ENCODE measurements at regions not wholly inside any gene's neighbourhood (a gene's known extent, or its start where the extent isn't known, plus 50 kb on each side); places are given as distances from the start of the nearest gene placed in this dataset.
A peak's percentile ranks its signal among the peaks of the same experiment; 100 is the strongest.

DNA sequence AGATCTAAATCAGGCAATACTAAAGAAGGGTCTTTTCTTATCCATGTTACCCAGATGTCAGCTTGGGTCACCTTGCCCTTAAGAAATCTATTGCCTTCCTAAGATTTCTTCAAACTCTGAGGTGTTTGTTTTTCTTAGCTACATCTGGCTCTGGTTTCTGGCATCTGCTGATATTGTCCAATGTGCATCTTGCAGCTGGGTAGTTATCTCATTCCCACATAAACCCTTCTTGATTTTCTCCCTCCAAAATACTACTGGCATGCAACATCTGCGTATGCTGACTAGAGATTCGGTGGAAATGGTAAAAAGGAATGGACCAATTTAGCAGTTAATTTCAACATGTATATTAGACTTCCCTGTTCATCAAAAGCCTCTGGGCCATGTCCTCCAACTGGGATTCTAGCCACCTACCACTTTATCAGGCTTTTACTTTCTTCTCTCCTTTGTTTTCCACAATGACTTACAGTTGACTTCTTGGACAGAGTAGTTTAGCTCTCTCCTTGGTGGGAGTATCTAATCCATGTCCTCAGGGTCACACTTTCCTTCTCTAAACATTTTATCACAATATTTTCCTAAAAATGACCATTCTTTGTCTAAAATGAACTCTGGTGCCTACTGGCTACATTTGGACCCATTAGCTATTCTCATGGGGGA is 324.8 kb upstream of the FAR2 start:
- DNase-seq (ENCODE audit: low spot score): no peak

DNA sequence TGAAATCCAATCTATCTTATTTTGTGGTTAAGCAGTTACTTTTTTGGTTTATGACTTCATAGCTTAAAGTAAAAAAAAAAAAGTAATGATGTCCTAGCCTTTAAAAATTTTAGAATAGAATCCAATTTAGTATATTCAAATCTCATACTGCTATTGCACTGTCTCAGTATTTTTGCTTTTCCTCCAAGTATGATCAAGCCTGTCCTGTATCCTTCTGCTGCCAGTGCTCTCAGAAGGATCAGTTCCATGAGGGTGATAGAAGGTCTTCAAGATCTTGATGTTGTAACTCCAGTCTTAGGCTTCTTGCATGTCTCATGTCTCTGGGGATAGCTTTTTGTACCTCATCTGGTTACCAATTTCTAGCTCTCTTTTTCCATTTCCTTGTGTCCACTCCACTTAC is 324.2 kb upstream of the FAR2 start:
- no peak for DNase-seq (ENCODE audit: low spot score)

DNA sequence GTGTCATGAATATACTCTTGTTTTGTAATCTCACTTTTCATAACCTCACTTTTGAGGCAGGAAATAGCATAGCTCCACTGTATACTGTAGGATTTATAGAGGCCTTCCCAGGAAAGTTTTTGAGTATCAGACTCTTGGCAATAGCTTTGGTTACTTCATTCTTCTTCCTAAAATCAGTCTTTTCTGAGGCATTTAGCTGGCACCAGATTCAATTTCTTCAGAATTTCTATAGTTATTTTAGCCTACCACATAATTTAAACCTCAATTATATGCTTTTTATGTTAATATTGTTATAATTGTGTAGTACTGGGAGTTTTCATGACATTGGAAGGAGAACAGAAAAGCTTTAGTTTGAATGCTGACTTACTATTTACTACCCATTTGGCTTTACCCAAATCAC is 322.3 kb upstream of the FAR2 start:
- DNase-seq (ENCODE audit: low spot score): no peak

DNA sequence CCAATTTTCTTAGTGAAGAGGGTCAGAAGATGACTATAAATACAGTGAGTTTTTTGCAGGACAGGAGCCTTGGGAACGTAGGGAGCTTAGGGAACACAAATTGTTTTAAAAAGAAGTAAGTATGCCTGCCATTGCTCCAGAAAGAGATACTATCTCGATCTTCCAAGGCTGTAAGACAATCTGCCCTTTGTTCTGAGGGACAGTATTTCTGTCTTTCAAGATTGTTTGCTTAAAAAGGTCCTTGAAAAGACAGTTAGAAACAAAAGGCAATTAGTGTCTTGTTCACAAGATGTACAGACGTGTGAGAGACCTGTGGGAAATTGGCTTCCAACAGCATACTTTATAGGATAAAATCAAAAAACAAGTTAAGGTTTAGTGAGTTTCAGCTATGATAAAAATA is 321.2 kb upstream of the FAR2 start:
- DNase-seq (ENCODE audit: low spot score): no peak

DNA sequence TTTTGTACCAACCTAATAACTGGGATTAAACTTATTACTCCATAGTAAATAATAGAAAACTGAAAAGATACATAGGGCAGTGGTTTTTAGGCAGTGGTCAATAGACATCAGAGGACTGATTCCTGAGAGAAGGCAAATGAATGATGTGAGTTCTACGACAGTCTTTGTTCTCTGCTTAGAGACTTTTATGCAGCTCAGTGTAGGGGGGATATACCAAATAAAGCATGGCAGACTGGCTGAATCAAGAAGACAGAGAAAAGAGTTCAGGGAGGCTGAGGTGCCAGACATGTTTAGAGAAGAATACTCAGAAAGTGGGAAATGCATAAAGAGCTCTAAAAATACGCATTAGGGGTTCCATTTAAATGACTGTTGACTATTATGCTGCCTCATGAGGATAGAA is 320.8 kb upstream of the FAR2 start:
- DNase-seq (ENCODE audit: low spot score): no peak

DNA sequence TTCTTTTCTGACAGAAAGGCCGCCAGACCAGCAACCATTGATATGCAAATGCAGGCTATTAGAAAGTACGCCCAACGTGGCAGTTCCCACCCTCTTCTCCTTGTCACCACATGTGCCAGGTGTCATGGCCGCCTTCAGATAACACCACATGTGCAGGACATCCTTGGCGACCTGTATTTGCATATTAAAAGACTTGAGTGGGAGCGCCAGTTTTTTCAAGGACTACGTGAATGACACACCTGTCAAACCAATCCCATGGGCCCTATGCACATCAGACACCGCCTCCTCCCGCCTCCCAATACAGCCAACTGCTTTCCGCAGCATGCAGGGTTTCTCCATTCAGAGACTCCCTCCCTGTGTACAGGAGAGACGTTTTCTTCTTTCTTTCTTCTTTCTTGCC is 318.6 kb upstream of the FAR2 start:
- no peak for DNase-seq (ENCODE audit: low spot score)

DNA sequence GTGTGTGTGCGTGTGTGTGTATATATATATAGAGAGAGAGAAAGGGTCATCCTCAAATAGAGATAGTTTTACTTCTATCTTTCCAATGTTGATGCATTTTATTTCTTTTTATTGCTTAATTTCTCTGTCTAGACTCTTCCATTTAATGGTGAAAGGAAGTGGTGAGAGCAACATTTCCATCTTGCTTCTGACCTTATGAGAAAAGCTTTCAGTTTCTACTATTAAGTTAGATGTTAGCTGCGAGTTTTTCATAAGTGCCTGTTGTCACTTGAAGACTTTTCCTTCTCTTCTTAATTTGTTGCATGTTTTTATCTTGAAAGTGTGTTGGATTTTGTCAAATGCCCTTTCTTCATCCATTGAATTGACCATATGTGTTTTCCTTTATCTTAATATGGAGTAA is 304.4 kb upstream of the FAR2 start:
- no peak for DNase-seq (ENCODE audit: low spot score)

DNA sequence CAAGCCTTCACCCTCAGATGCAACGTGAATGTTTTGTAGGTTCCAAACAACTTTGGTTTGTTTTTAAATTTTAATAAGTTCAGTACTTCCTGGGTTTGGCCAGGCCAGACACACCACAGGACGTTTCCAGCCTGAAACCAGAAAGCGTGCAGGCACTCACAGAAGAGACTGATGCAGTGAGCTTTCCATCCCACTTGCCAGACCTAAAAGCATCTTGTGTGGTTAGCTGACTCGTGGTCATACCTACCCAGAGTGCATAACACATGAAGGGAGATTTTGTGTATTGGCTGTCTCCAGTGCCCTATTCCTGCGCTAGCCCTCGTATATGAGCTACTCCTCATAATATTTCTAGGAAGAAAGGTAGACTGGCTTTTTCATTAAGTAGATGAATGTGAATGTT is 297.3 kb upstream of the FAR2 start:
- no peak for DNase-seq (ENCODE audit: low spot score)

DNA sequence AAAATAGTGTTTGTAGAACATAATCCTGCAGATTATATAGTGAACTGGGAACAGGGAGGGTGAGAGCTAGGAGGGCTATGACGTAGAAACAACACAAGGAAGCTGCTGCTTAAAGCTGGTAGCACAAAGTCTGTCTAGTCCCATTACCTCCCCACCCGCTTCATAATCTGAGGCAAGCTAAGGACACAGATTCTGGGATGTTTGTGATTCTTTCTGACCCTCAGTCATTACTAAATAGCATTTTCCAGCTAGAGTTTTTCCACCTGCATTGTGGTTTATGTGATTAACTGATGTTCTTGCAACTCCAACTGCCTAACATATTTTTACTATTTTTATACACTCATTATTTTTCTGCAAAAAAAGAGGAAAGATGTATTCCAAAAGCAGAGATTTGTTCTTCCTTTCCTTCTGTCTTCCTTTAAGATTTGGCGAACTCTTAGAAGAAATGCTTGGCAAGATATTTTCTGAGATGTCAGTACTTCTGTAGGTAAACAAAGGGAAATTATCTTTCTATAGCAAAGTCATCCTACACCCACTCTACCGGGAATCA is 293.2 kb upstream of the FAR2 start:
- DNase-seq (ENCODE audit: low spot score): no peak

DNA sequence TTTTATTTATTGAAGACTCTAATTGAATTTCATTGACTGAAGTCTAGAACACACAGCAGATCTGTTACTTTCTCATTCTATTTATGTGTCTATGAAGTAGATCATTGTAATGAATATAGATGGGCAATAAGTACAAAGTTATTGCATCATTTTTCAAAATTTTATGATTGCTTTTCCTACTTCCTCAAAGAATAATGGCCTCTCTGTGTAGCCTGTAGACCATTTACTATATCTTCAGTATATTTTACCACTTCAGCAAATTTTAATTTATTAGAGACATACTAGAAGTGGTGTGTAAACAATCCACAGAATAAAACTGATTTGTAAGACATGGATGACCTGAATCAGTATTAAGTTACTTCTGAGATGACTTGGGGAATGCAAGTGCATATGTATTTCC is 291.7 kb upstream of the FAR2 start:
- no peak for DNase-seq (ENCODE audit: low spot score)

DNA sequence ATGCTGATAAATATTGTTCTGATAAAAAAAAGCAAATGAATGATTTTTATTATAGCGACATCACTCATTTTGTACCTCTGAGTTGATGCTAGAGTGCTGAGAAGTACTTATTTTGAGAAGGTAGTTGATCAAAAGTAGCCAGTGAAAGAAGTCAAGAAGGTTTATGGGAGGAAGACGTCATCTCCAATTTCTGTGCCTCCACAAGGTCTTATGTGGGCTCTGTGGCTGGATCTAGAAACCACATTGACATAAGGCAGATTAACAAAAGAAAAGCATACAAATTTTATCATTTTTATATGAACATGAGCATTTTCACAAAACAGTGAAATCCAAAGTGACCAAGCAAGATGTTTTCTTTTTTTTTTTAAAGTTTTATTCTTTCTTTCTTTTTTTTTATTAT is 289.5 kb upstream of the FAR2 start:
- no peak for DNase-seq (ENCODE audit: low spot score)

DNA sequence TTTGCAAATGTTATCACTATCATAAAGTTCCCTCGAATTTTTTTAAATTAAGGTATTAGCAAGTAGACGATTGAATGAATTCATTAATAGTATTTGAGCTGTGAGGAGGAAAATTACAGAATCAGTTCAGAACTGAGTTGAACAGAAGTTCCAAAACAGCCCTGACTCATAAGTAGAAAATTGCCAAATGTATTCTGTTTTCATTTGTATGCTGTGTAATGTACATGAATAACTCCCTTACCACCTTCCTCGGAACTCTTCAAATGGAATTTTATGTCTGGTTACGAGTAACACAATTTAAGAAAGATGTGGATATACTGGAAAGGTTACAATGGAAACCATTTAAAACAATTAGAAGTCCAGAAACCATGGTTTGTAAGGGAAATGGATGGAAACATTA is 283.3 kb upstream of the FAR2 start:
- DNase-seq (ENCODE audit: low spot score): no peak

DNA sequence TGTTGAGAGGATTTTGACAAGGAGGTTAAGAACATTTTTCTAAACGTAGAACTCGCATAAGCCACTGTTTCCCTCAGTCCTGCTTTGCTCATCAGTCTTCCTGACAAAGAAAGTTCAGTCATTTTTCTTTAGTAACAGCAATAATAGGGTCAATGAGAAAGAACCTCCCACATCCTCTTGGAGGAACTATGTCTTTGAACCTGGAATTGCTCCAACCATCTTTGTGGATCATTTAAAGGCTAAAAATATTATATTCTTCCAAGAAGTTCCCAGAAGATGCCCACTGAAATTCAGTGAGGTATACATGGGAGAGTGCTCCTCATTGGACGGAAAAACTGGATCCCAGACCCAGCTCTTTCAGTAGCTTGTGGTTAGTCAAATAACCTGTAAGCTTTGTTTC is 282.8 kb upstream of the FAR2 start:
- no peak for DNase-seq (ENCODE audit: low spot score)

DNA sequence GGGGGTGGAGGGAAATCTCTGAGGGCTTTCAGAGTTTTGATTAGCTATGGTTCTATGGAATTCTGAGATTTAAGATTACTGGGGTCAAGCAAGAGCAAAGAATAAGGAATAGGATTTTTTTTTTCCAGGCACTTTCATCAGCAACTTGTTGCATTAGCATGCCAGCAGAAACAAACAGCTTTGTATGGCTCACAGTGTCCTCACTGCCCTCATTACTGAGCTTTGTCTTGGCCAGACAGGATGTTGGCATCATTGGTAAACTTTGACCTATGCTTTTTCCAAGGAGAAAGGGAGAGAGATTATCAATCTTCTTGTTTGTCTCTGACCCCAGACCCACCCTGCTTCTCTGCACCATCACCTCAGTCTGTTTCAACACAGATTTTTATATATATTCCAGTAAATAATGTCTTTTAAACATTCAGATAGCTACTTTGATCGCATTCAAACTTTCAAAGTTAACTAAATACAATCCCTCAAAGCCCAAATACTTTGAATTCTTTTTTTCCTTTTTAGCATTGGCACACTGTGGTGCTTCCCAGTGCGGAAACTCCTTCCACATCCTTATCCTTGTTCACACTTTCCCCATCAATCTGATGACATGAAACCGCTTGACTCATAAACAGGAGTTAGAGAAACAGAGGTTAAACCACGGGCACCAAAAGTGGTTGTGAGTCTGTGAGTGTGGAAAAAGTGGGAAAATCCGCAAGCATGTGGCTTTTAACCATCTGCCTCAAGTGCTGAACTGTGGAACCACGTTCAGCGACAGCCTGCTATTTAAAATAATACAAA is 282.2 kb upstream of the FAR2 start:
- peak; percentile 35 for DNase-seq (ENCODE audit: low spot score)

DNA sequence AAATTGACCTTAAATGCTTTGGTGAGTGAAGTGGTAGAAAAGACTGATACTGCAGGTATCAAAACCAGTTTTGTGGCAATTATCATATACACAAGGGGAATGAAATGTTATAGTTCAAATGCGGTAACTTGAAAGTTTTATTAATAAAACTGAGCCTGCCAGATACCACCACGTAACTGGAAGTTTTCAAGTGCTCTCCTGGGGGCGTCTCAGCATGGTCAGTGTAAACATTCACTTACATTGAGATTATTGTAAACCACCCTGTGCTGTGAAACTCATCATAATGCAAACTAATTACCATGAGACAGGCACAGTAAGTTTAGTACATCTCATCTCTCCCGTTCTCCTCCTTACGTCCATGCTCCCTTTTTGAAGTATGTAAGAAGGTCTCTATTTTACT is 280.7 kb upstream of the FAR2 start:
- no peak for DNase-seq (ENCODE audit: low spot score)

DNA sequence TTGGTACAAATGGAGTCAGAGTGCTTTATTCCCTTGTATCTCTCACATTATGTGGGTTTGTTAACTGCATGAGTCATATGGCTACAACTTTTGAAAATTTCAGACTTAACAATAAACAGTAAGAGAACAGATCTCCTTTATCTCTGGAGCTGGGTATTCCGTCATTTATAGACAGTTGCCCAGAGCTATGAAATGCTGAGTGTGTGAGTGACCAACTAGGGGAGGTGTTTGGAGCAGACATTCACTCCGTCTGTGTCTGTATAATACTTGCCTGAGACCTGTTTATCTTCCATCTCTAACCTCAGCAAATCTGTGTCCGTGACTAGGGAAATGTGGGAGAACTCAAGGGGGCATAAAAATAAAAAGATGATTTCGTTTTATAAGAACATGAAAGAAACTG is 279.9 kb upstream of the FAR2 start:
- DNase-seq (ENCODE audit: low spot score): peak; percentile 48

DNA sequence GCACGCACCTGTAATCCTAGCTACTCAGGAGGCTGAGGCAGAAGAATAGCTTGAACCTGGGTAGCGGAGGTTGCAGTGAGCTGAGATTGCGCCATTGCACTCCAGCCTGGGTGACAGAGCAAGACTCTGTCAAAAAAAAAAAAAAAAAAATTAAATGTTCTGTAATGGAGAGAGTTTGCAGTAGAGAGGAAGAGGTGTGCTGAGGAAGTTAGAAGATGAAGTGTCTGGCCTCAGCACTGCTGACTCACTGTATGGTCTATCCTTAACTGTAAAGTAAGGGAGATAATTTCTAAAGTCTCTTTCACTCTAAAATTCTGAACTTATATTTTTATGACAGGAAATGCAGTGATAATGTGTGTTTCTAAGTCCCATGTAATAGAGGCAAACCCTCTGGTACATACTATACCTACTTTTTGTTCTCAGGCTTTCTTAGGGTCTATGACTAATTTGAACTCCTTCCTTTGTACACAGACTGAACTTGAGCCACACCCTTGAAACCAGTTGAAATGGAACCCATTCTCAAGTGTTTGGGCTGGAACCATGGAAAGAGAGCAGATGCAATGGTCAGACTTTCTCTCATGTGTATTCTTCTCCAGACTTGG is 278.1 kb upstream of the FAR2 start:
- no peak for DNase-seq (ENCODE audit: low spot score)

DNA sequence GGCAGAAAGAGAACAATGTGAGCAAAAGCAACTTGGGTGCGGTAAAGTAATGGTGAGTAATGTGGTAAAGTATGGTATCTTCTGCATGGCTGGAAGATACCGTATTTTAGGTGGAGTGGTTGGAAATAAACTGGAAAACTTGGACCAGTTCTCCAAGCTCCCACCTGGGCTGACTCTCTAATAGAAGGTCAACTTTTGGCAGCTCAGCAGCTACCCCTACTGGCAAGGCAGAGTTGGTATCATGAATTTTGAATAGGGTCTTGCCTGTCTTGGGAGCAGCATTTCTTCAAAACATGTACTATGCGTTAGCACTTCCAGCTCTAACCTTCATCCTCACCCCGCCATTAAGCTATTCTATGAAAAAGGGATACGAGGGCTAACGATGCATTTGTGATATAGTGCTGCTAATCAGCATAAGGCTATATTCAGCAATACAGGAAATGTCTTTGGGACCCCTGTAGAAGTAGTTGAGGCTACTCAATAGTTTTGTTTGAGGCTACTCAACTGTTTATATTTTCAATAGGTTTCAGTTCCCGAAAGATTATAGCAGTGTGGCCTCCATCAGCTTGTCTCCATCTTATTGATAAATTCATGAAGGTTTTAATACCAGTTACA is 276.3 kb upstream of the FAR2 start:
- DNase-seq (ENCODE audit: low spot score): peak; percentile 62

DNA sequence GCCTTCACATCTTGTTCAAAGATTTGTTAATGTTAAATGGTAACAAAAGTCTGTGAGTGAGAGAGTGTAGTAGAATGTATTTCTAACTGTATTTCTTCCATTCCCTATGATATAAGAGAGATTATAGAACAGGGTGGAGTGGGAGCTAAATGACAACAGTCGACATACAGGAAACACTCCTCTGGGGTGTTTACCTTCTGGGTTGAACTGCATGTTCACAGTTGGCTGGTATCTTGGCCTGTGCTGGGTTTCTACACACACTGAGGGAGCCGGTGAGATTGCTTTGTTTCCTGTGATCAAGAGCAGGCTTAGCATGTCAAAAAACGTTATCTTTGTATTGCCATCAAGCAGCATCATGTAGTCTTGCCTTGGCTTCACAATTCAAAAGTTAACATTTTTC is 274.3 kb upstream of the FAR2 start:
- DNase-seq (ENCODE audit: low spot score): no peak

DNA sequence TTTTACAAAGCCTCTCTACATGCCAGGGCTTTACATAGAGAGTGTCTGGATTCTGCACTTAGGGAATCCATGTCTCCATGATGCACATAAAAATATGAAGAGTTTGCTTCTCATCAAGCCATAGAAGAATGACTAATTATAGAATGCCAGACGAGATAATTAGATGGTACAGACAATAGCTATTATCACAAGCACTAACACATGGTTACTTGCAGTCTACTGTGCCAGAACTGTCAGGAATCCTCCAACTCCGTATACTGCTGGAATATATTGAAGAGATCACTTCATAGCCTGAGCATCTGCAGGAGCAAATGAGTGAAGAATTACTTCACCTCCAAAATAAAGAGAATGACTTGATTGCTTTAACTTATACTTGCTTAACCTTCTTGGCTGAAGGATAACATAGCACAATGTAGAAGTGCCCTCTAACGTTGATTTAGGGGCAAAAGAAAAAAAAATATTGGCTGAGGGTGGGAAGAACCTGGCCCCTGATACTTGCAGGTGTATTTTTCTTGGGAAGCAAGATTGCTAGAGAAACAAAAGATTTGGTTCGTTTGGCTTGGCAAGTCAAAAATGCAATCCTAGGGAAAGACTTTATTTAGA is 272.8 kb upstream of the FAR2 start:
- no peak for DNase-seq (ENCODE audit: low spot score)

DNA sequence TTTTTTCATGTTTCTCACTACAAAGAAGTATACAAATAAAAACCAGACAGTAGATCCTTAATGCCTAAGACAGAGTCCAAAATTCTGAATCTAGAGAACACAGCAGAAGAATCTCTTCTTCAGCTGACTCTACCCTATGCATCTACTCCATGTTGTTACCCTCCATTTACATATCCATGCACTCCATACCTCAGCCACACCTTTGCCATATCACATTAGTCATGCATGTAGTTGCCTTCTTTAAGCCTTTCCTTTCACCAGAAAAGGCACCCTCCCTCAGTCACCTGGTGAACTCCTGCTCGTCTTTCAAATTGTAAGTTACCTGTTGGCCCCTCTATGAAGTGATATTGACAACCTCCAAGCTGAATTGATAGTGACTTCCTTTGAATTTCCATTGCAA is 271.2 kb upstream of the FAR2 start:
- no peak for DNase-seq (ENCODE audit: low spot score)

DNA sequence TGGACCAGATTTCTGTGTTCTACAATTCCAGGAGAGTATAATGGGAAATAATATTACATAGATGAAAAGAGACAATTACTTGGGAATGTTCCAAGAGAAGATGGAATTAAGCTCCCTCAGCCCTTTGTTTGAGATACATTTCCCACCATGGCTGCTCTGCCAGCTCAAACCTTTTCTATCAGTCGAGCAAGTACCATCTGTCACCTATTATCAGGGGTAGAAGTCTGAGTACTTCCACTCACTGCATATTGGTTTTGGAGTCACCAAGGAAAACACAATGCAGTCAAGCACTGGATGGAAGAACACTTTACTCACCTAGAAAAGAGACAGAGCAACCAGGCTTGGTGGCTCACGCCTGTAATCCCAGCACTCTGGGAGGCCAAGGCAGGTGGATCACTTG is 270.4 kb upstream of the FAR2 start:
- no peak for DNase-seq (ENCODE audit: low spot score)

Data from Ammon's horn (tissue), 1 donor.